ENCODE measurements at regions not wholly inside any gene's neighbourhood (a gene's known extent, or its start where the extent isn't known, plus 50 kb on each side); places are given as distances from the start of the nearest gene placed in this dataset.
"Not testable (repeated sequence)": the region's sequence is repeated elsewhere in the genome, so short reads cannot be mapped to it uniquely, and the experiment has no call there.

- no peak for DNase-seq
Measured at GRCh38 chr7:106562711-106563366, 98.1 kb downstream of the CCDC71L start.

GRCh38 chr7:106561666-106562411 is 99.1 kb downstream of the CCDC71L start:
- no peak for DNase-seq

- no peak for DNase-seq
Measured at GRCh38 chr7:106561151-106561550, 99.8 kb downstream of the CCDC71L start.

GRCh38 chr7:106560482-106560881 is 100.5 kb downstream of the CCDC71L start:
- no peak for DNase-seq

GRCh38 chr7:106556244-106556643 is 104.7 kb downstream of the CCDC71L start:
- not testable (repeated sequence) for DNase-seq

- not testable (repeated sequence) for DNase-seq
Measured at GRCh38 chr7:106554623-106555022, 106.3 kb downstream of the CCDC71L start.

GRCh38 chr7:106553446-106553836 is 107.5 kb downstream of the CCDC71L start:
- no peak for DNase-seq

- no peak for DNase-seq
Measured at GRCh38 chr7:106552645-106553445, 108.1 kb downstream of the CCDC71L start.

GRCh38 chr7:106551936-106552335 is 109.0 kb downstream of the CCDC71L start:
- no peak for DNase-seq

GRCh38 chr7:106548491-106548890 is 112.5 kb downstream of the CCDC71L start:
- no peak for DNase-seq

GRCh38 chr7:106545275-106545674 is 115.7 kb downstream of the CCDC71L start:
- no peak for DNase-seq

- no peak for DNase-seq
Measured at GRCh38 chr7:106543221-106543757, 117.7 kb downstream of the CCDC71L start.

GRCh38 chr7:106542550-106543220 is 118.3 kb downstream of the CCDC71L start:
- DNase-seq, result peak; percentile 35

GRCh38 chr7:106538638-106539037 is 122.3 kb downstream of the CCDC71L start:
- DNase-seq, result no peak

GRCh38 chr7:106537119-106537518 is 123.8 kb downstream of the CCDC71L start:
- DNase-seq, result no peak

- DNase-seq, result no peak
Measured at GRCh38 chr7:106536079-106536478, 124.9 kb downstream of the CCDC71L start.

GRCh38 chr7:106535234-106535932 is 125.6 kb downstream of the CCDC71L start:
- DNase-seq, result no peak

GRCh38 chr7:106534271-106534846 is 126.6 kb downstream of the CCDC71L start:
- DNase-seq, result no peak

GRCh38 chr7:106530183-106530582 is 130.8 kb downstream of the CCDC71L start:
- not testable (repeated sequence) for DNase-seq

GRCh38 chr7:106526617-106527016 is 134.3 kb downstream of the CCDC71L start:
- not testable (repeated sequence) for DNase-seq

- no peak for DNase-seq
Measured at GRCh38 chr7:106524690-106525059, 136.3 kb downstream of the CCDC71L start.

GRCh38 chr7:106523482-106523881 is 137.5 kb downstream of the CCDC71L start:
- no peak for DNase-seq
